Renal cortex interstitium (tissue), 11 donors: ENCODE measurements at regions not wholly inside any gene's neighbourhood (a gene's known extent, or its start where the extent isn't known, plus 50 kb on each side); places are given as distances from the start of the nearest gene placed in this dataset.
A peak's percentile ranks its signal among the peaks of the same experiment; 100 is the strongest.
"Not testable (repeated sequence)": the region's sequence is repeated elsewhere in the genome, so short reads cannot be mapped to it uniquely, and the experiment has no call there.

Source experiments
- DNase-seq, 11 donors: peaks; one replicate each; pipeline ENCODE4 v3.0.0-alpha.2; 2013; ENCODE audit warnings: low read depth in 9 of 11, low spot score in 4 of 11; ENCODE audit errors: extremely low read depth in 1 of 11

DNA sequence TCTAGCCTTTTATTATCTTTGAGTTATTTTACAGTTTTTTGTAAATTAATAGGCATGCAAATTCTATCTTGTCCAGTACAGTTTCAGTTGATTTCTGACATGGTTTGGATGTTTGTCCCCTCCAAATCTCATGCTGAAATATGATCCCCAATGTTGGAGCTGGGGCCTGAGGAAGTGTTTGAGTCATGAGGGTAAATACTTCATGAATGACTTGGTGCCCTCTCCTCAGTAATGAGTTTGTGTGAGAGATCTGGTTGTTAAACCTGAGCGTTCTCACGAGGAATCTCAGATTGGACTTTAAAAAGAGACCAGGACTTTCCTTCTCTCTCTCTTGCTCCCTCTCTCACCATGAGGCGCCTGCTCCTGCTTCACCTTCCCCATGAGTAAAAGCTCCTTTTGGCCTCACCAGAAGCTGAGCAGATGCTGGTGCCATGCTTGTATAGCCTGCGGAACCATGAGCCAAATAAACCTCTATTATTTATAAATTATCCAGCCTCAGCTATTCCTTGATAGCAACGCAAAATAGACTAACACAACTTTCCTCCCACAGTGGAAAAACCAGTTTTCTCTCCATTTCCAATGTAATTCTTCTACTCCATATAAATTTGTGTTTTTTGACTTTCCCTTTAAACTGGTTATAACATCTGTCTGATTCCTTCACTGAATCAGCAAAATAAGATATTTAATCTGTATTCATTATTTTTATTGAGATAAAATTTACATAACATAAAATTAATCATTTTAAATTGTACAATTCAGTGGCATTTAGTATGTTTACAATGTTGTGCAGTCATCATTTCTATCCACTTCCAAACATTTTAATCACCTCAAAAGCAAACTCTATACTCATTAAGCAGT, 78.7 kb upstream of the PRSS16 start:
- DNase-seq = no peak

DNA sequence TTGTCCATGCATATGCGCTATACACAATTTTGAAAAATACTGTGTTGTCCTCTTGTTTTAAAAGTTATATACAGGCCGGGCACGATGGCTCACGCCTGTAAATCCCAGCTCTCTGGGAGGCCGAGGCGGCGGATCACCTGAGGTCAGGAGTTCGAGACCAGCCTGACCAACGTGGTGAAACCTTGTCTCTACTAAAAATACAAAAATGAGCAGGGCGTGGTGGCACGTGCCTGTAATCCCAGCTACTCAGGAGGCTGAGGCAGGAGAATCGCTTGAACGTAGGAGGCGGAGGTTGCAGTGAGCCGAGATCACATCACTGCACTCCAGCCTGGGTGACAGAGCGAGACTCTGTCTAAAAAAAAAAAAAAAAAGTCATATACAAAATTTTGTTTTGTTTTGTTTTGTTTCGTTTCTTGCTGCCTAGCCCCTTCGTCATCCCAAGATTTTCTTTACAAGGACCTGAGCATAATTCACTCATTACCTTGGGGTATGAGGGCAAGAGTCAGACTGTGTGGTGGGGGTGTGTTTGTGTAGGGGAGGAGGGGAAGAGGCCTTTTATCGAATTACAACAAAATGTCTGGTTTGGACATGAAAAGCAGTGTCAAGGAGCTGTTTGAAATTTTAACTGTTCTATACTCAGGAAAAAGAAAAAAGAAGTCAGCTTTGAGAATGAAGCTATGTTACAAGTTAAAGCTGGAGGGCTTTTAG, 74.8 kb upstream of the PRSS16 start:
- not testable (repeated sequence) for DNase-seq

DNA sequence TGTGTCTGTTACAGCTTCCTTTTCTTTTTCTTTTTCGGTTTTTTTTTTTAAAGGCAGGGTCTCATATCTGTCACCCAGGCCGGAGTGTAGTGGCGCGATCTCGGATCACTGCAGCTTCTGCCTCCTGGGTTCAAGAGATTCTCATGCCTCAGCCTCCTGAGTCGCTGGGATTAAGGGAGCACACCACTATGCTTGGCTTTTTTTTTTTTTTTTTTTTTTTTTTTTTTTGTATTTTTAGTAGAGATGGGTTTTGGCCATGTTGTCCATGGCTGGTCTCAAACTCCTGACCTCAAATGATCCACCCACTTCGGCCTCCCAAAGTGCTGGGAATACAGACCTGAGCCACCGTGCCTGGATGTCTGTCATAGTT, 74.3 kb upstream of the PRSS16 start:
- not testable (repeated sequence) for DNase-seq

DNA sequence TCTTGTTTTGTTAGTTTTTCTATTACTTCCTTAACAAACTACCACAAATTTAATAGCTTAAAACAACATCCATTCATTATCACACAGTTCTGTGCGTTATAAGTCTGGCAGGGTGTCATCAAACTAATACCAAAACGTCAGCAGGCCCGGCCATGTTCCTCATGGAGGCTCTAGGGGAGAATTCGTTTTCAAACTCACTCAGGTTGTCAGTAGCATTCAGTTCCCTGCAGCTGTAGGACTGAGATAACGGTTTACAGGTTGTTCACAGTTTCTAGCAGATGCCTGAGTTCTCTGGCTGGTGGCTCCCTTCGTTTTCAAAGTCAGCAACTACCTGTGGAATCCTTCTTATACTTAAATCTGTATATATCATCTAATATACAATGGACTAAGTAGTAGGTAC, 72.5 kb upstream of the PRSS16 start:
- no peak for DNase-seq

DNA sequence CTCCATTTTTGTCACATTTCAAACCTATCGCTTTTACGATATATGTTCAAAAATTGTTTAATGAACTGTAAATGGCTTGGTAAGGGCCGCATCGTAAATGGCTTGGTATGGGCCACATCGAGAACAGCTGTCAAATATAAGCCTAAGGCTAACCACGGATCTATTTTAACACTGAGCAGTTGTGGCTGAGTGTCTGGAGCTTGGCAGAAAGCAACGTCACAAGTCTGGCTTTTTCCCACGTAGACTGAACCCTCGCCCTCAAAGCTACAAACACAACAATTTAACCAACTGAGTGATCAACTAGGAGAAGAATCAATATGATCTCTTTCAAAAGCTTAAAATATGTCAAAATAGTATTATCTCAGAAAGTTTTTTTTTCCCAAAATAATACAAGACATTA, 71.4 kb upstream of the PRSS16 start:
- DNase-seq = no peak

DNA sequence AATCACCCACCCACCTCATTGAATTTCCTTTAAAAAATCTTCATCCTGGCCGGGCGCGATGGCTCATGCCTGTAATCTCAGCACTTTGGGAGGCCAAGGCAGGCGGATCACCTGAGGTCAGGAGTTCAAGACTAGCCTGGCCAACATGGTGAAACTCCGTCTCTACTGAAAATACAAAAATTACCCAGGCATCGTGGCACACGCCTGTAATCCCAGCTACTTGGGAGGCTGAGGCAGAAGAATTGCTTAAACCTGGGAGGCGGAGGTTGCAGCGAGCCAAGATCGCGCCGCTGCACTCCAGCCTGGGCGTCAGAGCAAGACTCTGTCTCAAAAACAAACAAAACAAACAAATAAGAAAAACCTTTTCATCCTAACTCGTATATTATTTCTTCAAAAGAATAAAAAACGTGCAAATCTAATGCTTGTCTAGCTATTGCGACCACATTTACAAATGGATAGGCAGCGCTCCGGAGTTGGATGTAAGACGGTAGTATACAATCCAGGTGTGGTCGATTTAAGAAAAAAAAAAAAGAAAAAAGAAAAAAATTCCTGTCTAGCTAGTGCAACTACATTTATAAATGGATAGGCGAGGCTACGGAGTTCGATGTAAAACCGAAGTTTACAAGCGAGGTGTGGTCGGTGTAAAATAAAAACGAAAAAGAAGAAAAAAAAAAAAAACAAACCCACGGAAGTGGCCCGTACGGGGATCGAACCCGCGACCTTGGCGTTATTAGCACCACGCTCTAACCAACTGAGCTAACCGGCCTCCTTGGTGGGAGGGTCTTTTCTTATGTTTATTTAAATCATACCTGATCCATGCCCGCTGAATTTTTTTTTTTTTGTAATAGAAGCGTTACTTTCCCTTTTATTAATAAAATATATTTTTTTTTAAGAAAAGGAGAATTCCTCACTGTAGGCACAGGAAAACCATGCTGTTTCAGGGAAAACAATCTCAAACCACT, 70.7 kb upstream of the PRSS16 start:
- peak in 6 of 11 donors; percentile 39 to 63 (median 49) for DNase-seq

DNA sequence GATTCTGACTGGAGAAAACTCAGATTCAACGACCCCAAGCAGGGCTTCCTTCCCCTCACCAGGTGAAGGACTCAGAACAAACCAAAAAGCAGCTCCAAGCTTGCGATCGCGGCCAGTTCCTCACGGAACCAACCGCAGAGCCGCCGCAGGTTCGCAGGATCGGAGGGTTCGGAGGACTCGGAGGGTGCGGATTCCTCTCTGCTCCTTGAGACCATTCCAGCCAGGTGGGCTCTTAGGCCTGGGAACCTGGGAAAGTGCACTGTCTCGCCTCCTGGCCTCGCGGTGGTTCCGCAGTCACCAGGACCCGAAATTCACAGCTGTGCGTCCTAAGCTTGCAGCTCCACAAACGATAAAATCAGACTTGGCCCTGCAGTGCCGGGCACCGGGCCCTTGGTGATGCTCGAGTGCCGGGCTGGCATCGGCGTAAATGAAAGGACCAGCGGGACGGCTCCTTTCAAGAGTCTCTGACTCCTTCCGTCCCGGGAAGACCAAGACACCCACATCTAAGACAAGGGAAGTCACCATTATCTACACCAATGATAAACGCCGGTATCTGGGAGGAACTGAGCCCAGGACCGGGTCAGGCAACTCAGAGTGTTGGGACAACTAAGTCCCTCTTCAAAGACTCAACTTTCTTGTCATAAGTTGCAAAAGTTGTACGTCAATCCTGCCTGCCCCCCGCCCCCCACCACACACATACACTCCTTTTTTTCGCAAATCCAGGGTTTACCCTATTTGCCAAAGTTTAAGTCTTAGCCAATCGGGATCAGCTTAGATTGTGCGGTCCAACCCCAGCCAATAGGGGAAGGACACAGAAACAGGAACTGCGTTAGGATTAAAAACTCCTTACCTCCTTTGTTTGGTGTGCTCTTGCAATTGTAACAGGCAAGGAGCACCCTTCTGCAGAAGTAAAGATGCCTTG, 69.8 kb upstream of the PRSS16 start:
- DNase-seq = peak in 9 of 11 donors; percentile 60 to 80 (median 74)

DNA sequence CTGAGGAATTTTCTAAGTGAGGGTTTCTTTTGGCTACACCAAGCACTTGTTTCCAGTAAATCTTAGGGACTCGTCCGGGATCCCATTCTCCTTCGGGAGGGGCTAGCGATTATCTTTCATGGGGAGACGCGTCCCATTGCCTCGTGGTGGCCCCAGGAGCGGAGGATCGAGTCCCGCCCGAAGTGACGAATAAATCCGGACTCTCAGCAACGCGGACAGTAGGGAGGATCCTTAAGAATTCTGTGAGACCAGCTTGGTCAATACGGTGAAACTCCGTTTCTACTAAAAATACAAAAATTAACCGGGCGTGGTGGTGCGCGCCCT, 69.1 kb upstream of the PRSS16 start:
- DNase-seq = no peak

DNA sequence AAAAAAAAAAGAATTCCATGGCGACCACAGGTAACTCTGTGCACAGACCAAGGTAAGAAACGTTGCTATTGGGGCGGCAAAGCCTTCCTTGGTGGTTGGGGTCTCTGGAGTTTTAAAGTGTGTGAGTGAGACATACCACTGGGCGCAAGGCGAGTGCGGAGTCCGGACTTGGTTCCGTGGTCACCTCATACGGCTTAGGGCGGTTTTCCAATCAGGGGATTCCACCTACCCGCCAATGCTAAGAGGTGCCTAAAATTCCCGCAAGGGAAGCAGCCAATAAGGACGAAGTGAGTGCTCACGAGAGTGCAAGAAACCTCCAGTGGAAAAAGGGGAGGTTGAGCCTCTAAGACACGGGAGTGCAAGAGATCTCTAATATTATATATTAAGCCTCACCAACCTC, 68.6 kb upstream of the PRSS16 start:
- DNase-seq = no peak

DNA sequence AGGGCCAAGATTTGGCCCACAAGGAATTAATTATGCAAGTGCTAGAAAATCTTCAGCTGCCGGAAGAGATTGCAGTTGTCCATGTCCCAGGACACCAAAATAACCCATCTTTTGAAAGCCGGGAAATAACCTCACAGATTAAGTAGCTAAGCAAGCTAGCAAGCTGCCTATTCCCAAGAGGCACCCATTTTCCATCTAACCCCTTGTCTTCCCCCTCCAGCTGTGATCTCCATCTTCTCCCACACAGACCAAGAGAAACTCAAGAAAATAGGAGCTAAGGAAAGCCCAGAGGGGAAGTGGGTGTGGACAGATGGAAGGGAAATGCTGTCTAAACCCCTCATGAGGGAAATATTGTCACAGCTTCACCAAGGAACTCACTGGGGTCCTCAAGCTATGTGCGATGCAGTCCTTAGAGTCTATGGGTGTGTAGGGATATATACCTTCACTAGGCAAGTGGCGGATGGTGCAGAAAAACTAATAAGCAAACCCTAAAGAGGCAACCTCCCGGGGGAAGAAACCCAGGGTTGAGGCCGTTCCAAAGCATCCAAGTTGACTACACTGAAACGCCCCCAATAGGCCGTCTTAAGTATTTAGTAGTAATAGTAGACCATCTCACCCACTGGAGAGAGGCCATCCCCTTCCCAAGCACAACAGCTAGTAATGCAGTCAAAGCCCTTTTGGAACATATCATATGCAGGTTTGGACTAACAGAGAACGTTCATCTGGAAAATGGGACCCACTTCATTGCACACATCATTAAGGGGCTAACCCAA, 64.3 kb upstream of the PRSS16 start:
- no peak for DNase-seq

DNA sequence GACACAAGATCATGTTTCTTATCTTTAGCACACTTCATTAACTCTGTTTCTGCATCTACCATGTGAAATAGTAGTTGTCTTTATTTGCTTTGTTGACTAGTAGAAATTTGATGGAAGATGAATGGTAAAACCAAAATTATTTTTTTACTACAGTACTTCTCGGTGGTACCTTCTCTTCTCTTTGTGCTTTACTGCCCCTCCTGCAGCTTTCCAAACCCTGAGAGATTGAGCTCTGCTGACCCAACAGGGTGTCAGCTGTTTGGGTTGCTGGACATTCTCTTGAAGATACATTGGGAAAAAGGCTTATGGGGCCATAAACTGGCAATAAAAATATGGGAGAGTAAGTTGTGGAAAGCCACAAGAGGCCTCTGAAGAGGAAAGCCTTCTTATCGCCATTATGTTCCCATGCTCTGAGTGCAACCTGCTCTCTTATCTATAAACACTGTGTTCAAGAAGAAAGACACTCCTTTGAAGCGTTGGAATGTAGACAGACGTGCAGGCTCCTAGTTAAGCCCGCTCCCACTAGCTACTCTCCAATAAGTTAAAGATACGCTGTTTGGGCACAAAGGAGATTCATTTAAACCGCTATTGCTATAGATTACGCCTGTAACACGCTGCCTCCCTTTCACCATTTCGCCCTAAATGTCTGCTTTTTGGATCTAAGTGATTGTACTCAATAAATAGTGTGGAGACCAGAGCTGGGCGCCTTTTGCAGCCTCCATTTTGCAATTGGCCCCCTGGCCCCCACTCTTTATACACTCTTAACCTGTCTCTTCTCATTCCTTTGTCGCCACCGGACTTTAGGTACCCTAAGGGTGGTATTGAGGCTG, 60.1 kb upstream of the PRSS16 start:
- no peak for DNase-seq

DNA sequence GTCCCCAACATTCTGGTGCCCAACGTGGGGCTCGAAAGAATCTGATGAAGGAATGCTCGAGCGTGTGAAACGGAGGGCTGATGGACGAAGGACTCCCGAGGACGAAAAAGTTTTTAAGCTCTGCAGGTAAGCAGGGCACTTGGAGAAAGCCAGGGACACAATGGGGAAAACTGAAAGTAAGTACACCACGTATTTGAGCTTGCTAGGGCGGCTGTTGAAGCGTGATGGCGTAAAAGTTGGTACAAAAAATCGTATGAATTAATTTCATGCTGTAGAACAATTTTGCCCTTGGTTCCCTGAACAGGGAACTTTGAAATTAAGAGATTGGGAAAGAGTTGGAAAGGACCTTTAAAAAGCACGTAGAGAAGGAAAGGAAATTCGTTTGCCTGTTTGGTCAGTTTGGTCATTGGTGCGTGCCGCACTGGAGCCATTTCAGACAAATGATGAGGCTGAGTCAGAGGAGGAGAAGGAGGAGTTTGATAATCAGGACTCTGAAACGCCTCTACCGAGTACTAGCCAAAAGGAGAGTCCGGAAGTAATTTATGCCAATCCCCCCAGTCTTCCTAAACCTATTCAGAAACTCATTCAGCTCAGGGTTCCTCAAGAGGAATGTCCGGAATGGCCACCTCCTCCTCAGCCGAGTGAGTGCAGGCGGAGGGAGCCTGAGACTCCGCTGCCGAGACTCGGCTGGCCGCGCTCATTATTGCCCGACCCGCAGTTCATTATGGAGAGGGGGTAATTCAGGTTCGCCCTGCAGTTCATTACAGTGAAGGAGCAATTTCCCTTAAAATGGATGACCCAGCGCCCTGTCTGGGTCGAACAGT, 59.2 kb upstream of the PRSS16 start:
- DNase-seq = peak in 10 of 11 donors; percentile 50 to 74 (median 62)

DNA sequence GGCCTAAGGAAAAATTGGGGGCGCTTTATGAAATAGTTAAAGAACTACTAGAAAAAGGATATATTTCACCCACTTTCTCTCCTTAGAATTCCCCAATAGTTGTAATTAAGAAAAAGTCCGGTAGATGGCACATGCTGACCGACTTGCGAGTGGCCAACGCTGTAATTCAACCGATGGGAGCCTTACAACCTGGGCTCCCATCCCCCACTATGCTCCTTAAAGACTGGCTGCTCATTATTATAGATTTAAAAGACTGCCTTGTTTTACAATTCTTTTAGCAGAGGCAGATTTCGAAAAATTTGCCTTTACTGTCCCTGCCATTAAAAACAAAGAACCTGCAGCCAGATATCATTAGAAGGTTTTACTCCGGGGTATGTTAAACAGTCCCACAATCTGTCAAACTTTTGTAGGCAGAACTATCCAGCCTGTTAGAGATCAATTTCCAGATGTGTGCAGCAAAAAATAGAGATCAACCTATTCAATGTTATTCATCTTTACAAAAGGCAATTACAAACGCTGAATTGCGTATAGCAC, 58.5 kb upstream of the PRSS16 start:
- peak in 10 of 11 donors; percentile 72 to 90 (median 81) for DNase-seq

DNA sequence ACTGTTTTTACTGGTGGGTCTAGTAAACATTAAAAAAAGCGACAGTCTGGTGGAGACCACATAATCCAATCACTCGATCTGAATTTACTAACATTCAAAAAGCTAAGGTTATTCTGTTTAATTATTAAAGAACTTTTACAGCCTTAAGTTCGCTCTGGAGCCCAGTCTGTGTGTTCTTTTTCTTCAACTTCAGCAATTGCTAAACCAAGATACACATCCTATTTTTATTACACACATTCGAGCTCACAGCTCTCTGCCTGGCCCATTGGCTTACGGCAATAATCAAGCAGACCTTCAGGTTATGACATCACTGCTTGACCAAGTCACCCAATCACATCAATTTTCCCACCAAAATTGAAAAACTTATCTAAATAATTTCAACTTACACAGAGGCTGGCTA, 57.4 kb upstream of the PRSS16 start:
- DNase-seq = no peak

DNA sequence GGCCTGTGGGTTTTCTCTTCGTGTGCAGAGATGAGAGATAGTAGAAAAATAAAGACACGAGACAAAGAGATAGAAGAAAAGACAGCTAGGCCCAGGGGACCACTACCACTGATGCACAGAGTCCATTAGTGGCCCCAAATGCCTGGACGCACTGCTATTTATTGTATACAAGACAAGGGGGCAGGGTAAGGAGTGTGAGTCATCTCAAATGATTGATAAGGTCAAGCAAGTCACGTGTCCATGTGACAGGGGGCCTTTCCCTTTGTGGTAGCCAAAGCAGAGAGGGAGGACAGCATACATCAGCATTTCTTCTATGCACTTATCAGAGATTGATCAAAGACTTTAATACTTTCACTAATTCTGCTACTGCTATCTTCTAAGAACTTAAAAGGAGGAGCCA, 53.0 kb upstream of the PRSS16 start:
- not testable (repeated sequence) for DNase-seq

DNA sequence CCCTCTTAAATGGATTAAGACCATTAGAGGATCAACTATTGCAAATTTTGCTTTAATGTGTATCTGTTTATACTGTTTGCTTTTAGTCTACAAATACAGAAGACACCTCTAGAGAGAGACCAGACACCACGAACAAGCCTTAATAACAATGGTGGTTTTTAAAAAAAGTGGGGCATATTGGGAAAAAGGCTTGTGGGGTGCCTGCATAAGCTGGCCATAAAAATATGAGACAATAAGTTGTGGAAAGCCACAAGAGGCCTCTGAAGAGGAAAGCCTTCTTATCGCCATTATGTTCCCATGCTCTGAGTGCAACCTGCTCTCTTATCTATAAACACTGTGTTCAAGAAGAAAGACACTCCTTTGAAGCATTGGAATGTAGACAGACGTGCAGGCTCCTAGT, 52.0 kb upstream of the PRSS16 start:
- not testable (repeated sequence) for DNase-seq
